HG03025 (cell line): ENCODE measurements at regions not wholly inside any gene's neighbourhood (a gene's known extent, or its start where the extent isn't known, plus 50 kb on each side); places are given as distances from the start of the nearest gene placed in this dataset.

Experiments used
- ATAC-seq: cut with Tn5 transposase; IDR thresholded peaks from one replicate; pipeline ENCODE4 v1.9.1; 2021; ENCODE audit warnings: mild to moderate bottlenecking, moderate library complexity; ENCODE audit not compliant: unreplicated experiment, low FRiP score

DNA sequence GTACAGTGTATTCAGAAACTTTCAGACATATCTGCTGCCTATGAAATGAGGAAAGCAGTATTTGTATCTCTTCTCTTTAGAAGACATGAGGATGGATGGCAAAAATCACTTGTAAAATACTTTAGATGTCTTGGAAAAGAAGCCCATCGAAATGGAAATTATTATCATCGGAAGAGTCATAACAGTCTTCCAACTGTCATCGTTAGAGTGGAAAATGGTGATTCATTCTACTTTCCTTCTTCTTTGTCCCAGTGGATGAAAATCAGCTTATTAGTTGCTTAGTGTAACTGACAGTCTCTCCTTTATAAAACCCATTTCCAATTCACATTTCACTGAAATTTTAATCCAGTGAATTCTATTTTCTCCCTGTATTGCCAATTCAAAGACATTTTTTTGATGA lies 1323.7 kb upstream of the PIK3C3 start:
- no peak for ATAC-seq

- ATAC-seq: no peak
Measured at GRCh38 chr18:40630496-40630895, 1324.5 kb upstream of the PIK3C3 start.

DNA sequence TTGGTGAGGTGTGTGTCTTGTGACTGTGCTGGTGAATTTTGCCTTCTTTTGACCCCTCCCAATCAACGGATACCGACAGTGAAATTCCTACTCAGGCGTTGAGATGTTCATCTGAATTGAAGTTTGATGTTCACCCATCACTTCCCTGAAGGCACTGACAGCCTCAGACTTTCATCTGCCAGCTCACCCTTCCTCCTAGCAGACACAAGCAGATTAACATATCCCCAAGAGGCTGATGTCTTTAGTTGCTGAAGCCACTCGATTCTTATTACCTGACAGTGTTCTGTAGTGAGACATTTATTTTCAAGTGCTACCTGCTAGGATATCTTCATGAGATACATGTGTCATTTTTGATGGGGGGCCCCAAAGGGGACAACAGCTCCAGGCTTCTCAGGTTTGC lies 1330.1 kb upstream of the PIK3C3 start:
- no peak for ATAC-seq

GRCh38 chr18:40613721-40614120 lies 1341.3 kb upstream of the PIK3C3 start:
- no peak for ATAC-seq

GRCh38 chr18:40612356-40612755 lies 1342.7 kb upstream of the PIK3C3 start:
- ATAC-seq: no peak

DNA sequence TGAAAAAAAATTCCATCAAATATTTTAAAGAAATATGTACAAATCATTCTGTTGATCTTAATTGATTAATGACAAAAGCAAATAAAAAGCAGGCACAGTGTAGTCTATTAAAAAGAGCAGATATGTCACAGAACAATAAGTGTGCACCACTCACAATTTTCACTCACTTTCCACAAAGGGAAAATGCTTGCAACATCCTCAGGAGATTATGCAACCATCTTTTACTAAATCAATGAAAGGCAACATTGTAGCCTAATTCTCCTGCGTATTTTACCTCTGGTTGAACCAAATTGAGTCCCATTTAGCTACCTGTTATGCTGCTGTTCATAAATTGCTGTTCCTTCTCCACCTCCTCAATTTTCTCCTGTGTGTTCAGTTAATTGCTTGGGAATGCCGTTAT lies 1346.8 kb upstream of the PIK3C3 start:
- ATAC-seq: no peak

DNA sequence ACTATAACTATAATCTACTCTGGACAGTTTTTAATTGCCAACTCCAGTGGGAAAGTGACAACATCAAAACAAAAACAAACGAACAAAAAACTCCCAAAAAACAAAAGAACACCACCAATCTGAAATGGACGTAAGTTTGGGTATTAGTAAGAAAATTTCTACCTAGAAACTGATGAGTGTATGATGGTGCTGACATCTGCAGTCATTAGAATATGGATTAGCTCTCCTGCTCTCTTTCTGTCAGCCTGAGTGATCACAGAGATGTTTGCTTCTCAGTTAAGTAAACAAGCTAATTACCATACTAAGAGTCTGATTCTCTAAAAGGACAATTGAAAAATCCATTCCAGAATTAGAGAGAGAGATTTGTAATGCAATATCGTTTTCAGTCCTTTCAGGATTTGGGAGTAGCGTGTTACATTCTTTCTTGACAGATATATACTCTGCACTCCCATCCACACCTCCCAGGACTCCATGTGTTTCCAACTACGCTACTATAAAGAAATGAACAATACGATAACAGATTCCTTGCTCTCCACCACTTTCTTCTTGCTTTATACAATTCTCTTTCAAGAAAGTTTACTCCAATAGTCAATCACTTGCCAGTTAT lies 1347.4 kb upstream of the PIK3C3 start:
- no peak for ATAC-seq

DNA sequence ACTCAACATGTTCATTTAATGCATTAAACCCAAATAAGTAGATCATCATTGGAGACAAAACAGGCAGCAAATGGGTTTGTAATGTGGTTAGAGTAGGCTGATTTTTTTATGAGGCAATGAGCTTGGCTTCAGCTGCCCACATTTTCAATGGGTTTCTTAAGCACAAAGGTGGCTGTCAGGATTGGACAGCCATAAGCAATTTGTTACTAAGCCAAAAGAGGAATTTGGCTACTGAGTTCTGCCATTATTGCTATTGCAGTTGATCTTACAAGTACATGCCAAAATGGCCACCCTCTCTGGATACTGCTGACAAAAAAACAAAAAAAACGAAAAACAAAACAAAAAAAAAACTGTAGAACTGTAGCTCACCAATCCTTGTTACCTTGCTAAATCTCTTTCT lies 1348.0 kb upstream of the PIK3C3 start:
- no peak for ATAC-seq

DNA sequence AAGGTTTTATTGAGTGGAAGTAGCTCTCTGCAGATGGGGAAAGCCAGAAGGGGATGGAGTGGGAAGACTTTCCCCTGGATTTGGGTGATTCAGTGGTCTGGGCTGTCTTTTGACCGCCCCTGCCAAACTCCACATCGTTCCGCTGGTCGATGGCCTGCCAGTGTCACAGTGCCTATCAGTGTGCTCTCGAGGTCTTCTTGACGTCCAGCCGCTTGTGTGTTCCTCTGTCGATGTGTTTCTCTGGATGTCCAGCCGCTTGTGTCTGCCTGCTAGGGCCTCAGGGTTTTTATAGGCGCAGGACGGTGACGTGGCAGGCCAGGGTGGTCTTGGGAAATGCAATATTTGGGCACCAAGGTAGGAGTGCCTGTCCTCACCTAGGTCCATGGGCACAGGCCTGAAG lies 1371.4 kb upstream of the PIK3C3 start:
- ATAC-seq: no peak

DNA sequence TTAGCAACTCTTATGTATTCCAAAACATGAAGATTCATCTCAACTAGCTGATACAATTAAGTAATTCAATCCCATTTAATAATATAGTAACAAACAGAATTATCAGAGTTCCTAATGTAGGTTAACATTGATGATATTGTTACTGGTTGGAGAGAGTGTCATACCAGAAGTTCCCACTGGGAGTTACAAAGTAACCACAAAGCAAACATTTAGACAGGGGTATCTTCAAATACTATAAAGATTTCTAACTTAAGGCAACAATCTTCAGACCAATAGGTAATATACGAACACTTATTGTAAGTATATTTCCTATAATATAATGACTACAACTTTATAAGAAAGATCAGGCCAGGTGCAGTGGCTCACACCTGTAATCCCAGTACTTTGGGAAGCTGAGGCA lies 1372.9 kb upstream of the PIK3C3 start:
- no peak for ATAC-seq

GRCh38 chr18:40577981-40578365 lies 1377.1 kb upstream of the PIK3C3 start:
- ATAC-seq: no peak

GRCh38 chr18:40577239-40577980 lies 1377.6 kb upstream of the PIK3C3 start:
- no peak for ATAC-seq

GRCh38 chr18:40576507-40577115 lies 1378.4 kb upstream of the PIK3C3 start:
- no peak for ATAC-seq

- no peak for ATAC-seq
Measured at GRCh38 chr18:40570615-40571014, 1384.4 kb upstream of the PIK3C3 start.

- no peak for ATAC-seq
Measured at GRCh38 chr18:40569605-40570004, 1385.4 kb upstream of the PIK3C3 start.

DNA sequence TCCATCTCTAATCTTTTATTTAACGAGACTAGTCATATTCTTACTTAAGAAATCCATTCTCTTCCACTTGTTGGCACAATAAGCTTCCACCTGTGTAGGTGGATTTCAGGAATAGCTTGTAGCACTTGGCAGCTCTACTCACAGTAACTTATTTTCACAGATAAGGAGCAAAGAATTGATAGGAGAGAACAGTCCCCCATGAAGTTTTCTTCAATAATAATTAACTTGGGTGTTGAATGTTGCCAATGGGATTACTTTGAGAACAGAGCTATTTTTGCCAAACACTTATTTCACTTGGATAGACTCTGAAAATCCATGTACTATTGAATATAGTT lies 1388.6 kb upstream of the PIK3C3 start:
- no peak for ATAC-seq

DNA sequence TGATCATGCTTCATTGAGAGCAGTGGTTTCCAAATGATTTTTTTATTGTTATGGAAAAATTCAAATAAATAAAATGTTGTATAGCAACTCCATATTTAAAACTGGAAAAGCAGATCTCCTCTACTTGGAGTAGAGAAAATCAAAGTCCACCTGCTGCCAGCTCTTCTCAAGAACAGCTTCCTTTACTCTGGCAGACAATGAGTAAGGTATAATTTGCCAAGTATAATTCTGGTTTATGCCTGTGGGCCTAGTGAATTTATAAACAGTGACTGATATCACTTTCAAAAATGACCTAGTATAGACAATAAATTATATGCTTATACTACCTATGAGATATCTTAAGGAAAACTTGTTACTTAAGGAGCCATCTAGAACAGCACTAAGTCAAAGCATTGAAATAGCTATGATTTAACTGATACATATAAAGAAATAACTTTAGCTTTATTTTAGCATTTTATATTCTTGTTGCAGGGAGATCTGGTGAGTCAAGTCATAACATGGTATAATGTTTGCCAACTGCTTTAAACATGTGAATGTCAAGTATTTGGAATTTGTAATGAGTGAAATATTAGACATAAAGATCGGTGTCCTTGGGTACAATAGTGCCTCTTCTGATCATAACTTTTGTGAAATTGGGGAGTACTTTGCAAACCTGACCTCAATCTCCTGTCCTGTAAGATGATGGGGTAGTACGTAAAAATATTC lies 1389.1 kb upstream of the PIK3C3 start:
- no peak for ATAC-seq

GRCh38 chr18:40559556-40559955 lies 1395.5 kb upstream of the PIK3C3 start:
- ATAC-seq: no peak

GRCh38 chr18:40558706-40559392 lies 1396.2 kb upstream of the PIK3C3 start:
- no peak for ATAC-seq

DNA sequence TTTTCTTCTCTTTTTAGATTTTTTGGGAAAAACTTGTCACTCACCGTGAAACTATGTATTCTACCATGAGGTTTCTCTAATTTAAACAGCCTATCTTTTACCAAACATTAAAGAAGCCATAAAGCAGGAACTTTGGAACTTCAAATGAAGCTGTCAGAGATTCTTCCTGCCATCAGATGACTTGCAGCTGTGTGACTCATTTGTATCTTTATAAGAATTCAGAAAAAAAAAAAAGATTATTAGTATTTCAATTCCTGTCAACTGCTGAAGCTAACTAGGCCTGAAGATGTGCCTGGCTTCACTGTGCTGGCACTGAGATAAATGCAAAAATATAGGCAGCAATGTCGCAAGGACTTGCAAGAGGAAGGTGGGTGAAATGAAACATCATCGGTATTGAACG lies 1399.1 kb upstream of the PIK3C3 start:
- ATAC-seq: no peak

DNA sequence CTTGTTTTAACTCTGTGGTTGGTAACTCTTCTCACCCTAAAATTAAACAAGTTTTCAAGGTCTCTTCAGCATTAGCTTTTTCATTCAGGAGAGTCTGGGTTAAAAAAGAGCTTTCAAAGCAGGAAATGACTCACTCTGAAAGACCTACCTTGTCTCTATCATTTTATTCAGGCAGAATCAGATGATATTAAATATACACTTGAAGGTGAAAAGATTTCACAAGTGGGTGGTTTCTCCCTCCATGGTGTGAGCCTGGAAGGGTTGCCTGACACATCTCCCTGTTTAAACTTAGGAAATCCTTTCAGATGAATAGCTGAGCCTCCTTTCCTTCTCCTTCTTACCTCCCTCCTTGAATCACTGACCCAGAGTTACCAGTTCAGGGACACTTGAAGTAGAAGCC lies 1402.0 kb upstream of the PIK3C3 start:
- ATAC-seq: no peak
